ENCODE measurements at regions not wholly inside any gene's neighbourhood (a gene's known extent, or its start where the extent isn't known, plus 50 kb on each side); places are given as distances from the start of the nearest gene placed in this dataset.

DNA sequence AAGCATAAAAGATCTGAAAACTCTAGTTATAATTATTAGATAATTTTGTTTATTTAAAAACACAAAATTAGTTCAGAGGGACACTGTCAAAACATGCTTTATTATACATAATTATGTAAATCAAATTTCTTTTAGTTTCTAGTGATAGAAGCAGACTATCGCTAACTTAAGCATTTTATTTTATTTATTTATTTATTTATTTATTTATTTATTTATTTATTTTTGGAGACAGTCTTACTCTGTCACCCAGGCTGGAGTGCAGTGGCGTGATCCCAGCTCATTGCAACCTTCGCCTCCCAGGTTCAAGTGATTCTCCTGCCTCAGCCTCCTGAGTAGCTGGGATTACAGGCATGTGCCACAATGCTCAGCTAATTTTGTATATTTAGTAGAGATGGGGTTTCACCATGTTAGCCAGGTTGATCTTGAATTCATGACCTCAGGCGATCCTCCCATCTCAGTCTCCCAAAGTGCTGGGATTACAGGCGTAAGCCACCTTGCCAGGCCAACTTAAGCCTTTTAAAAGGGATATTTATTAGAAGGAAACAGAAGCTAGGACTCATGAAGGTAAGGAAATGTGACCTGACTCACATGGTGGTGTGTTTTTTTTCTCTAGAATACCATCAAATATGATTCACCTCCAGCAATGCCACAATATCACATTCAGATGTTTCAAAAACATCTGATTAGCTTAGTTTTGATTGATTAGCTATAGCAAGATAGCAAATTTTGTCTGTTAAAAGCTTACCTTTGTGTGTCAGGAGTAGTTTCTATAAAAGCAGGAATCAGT, 1357.4 kb upstream of the ADGRL4 start:
- TF ChIP-seq, protein P1, sequence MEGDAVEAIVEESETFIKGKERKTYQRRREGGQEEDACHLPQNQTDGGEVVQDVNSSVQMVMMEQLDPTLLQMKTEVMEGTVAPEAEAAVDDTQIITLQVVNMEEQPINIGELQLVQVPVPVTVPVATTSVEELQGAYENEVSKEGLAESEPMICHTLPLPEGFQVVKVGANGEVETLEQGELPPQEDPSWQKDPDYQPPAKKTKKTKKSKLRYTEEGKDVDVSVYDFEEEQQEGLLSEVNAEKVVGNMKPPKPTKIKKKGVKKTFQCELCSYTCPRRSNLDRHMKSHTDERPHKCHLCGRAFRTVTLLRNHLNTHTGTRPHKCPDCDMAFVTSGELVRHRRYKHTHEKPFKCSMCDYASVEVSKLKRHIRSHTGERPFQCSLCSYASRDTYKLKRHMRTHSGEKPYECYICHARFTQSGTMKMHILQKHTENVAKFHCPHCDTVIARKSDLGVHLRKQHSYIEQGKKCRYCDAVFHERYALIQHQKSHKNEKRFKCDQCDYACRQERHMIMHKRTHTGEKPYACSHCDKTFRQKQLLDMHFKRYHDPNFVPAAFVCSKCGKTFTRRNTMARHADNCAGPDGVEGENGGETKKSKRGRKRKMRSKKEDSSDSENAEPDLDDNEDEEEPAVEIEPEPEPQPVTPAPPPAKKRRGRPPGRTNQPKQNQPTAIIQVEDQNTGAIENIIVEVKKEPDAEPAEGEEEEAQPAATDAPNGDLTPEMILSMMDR (IDR thresholded peaks at IDR 0.05): no peak
- TF ChIP-seq POLR2A (IDR thresholded peaks at IDR 0.05): no peak
- Histone ChIP-seq H3K27ac (no peak overlapping the region), H3K36me3 (no peaks in the 10 kb centered on the region), H3K4me1 (no peaks in the 10 kb centered on the region), H3K9me3 (no peaks in the 10 kb centered on the region), H3K4me3 (no peak overlapping the region), H3K27me3 (no peaks in the 10 kb centered on the region)
- no peak for DNase-seq

DNA sequence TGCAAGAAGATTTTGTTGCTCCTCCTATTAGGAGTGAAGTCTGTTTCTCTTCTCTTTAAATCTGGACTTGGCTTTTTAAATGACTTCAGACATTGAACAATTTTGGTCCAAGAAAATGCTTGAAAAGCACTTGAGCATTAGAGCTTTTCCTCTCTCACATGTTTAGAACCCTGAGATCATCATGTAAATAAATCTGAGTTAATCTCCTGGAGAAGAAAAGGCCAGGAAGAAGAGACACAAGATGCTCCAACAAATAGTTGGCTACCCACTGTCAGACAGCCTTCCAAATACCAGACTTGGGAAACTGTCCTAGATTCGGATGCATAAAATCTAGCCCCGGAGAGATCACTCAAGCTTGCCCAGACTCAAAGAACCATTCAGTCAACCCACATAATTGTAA, 1353.1 kb upstream of the ADGRL4 start:
- DNase-seq: no peak
- no peak for TF ChIP-seq POLR2A (IDR thresholded peaks at IDR 0.05)
- TF ChIP-seq, protein P1 (IDR thresholded peaks at IDR 0.05): no peak
- no peak overlapping the region for H3K4me3 ChIP-seq

DNA sequence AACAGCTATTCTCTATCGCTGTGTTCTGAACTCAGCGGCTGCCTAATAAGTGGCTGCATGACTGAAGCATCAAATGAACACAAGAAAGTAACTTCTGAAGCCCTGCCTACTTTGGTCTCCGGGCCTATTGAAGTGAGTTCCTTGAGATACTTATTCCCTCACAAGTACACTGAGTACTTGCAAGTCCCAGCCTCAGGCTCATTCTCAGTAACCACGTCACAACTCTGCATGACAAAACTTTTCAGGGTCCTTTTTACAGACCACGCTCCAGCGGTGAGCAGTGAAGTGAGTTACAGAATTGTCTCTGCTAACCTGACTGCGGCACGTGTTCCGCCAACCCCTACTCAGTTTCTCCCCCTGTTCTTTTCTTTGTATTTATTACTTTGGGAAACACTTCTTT, 1342.7 kb upstream of the ADGRL4 start:
- no peaks in the 10 kb centered on the region for H3K4me1 ChIP-seq
- H3K4me3 ChIP-seq: no peak overlapping the region
- H3K27ac ChIP-seq: no peak overlapping the region
- H3K36me3 ChIP-seq: no peaks in the 10 kb centered on the region
- H3K9me3 ChIP-seq: no peaks in the 10 kb centered on the region
- H3K27me3 ChIP-seq: no peaks in the 10 kb centered on the region
- TF ChIP-seq, protein P1 (IDR thresholded peaks at IDR 0.05): no peak
- TF ChIP-seq POLR2A (IDR thresholded peaks at IDR 0.05): no peak
- no peak for DNase-seq

More for the DNA sequence above, 1353.1 kb upstream of the ADGRL4 start:
- H3K9me3 ChIP-seq: no peaks in the 10 kb centered on the region
- no peaks in the 10 kb centered on the region for H3K4me1 ChIP-seq
- H3K36me3 ChIP-seq: no peaks in the 10 kb centered on the region
- no peaks in the 10 kb centered on the region for H3K27me3 ChIP-seq
- no peak overlapping the region for H3K27ac ChIP-seq

DNA sequence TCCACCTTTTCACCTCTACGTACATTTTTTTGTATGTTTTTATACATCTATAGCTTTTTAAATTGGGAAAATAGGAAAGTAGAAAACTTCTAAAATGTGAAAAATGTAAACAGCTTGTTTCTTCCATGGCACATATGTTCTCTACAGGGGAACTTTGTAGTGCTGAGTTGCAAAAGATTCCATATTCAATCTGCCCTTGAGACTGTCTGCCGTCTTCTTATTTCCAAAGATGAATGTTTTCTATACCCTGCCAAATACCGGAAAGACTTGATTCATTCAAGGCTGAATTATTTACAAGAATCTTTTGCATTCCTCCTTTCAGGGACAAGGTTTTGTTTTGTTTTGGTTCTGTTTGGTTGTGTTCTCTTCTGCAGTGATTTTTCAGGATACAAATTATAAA, 1334.5 kb upstream of the ADGRL4 start:
- no peak overlapping the region for H3K4me3 ChIP-seq
- TF ChIP-seq POLR2A (IDR thresholded peaks at IDR 0.05): no peak
- TF ChIP-seq, protein P1 (IDR thresholded peaks at IDR 0.05): no peak
- no peaks in the 10 kb centered on the region for H3K27me3 ChIP-seq
- H3K4me1 ChIP-seq: no peaks in the 10 kb centered on the region
- no peaks in the 10 kb centered on the region for H3K36me3 ChIP-seq
- no peaks in the 10 kb centered on the region for H3K9me3 ChIP-seq
- H3K27ac ChIP-seq: no peak overlapping the region
- no peak for DNase-seq

DNA sequence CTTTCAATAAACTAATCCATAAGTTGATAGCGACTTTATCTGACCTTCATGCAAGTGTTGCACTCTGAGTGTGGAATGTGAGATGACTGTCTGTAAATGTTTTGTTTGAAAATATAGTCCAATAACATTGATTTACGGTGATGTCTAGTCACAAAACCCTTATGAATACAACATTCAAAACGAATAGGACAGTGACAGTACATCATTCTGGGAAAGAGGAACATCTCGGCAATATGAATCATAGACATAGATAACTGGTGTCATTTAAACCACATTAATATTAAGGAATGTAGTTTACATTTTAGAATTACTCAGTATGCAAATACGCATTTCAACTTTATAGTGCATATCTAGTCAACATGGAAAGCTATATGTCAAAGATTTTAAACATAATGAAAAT, 1311.6 kb upstream of the ADGRL4 start:
- Histone ChIP-seq H3K36me3 (no peaks in the 10 kb centered on the region), H3K9me3 (no peaks in the 10 kb centered on the region), H3K4me3 (no peak overlapping the region), H3K27ac (no peak overlapping the region), H3K27me3 (no peaks in the 10 kb centered on the region), H3K4me1 (no peaks in the 10 kb centered on the region)
- TF ChIP-seq, protein P1 (IDR thresholded peaks at IDR 0.05): no peak
- no peak for TF ChIP-seq POLR2A (IDR thresholded peaks at IDR 0.05)
- no peak for DNase-seq
